Stomach (tissue), 4 donors: ENCODE measurements at regions not wholly inside any gene's neighbourhood (a gene's known extent, or its start where the extent isn't known, plus 50 kb on each side); places are given as distances from the start of the nearest gene placed in this dataset.

Experiments
- POLR2AphosphoS5 ChIP-seq, 3 donors: sonication (generic); formaldehyde crosslinking; IDR thresholded peaks; one replicate each; pipeline ENCODE4 v1.6.1; 2016; ENCODE audit warnings: antibody characterized with exemption in 3 of 3
- TF ChIP-seq, protein P1 (sequence below), 7 experiments: fragments of 450-650 bp in 4 of 7; fragments of 200-600 bp in 3 of 7; sonication (generic) in 3 of 7; IDR thresholded peaks; one replicate each; pipeline ENCODE4 v1.5.1; 2016 to 2019; ENCODE audit warnings: antibody characterized with exemption in 7 of 7, control low read depth in 2 of 7, mild to moderate bottlenecking in 1 of 7

DNA sequence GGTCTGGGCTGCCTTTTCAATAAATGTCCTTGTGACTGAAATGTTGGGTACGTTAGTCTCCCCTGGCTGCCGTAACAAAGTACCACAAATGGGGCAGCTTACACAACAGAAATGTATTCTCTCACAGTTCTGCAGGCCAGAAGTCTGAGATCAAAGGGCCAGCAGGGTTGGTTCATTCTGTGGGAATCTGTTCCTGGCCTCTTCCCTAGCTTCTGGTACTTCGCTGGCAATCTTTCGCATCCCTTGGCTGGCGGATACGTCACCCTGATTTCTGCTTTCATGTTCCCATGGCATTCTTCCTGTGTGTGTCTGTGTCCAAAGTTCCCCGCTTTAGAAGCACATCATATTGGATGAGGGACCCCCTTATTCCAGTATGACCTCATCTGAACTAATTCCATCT lies 95.8 kb upstream of the NCOR2 start:
- TF ChIP-seq, protein P1, sequence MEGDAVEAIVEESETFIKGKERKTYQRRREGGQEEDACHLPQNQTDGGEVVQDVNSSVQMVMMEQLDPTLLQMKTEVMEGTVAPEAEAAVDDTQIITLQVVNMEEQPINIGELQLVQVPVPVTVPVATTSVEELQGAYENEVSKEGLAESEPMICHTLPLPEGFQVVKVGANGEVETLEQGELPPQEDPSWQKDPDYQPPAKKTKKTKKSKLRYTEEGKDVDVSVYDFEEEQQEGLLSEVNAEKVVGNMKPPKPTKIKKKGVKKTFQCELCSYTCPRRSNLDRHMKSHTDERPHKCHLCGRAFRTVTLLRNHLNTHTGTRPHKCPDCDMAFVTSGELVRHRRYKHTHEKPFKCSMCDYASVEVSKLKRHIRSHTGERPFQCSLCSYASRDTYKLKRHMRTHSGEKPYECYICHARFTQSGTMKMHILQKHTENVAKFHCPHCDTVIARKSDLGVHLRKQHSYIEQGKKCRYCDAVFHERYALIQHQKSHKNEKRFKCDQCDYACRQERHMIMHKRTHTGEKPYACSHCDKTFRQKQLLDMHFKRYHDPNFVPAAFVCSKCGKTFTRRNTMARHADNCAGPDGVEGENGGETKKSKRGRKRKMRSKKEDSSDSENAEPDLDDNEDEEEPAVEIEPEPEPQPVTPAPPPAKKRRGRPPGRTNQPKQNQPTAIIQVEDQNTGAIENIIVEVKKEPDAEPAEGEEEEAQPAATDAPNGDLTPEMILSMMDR (IDR thresholded peaks at IDR 0.05): no peak
- TF ChIP-seq POLR2AphosphoS5 (IDR thresholded peaks at IDR 0.05): no peak
